Right lung (tissue), 2 donors: ENCODE measurements at regions not wholly inside any gene's neighbourhood (a gene's known extent, or its start where the extent isn't known, plus 50 kb on each side); places are given as distances from the start of the nearest gene placed in this dataset.

ENCODE experiments used
- DNase-seq, 2 donors: peaks; one replicate each; pipeline ENCODE4 v3.0.0-alpha.2; 2013

GRCh38 chr3:11089931-11090330 is 64.4 kb upstream of the HRH1 start:
- no peak for DNase-seq

- DNase-seq = no peak
Measured at GRCh38 chr3:11090551-11090950, 63.7 kb upstream of the HRH1 start.

GRCh38 chr3:11091088-11091590 is 63.2 kb upstream of the HRH1 start:
- DNase-seq = peak in 1 of 2 donors; percentile 10

GRCh38 chr3:11091791-11092190 is 62.5 kb upstream of the HRH1 start:
- DNase-seq = no peak

GRCh38 chr3:11093823-11094340 is 60.4 kb upstream of the HRH1 start:
- no peak for DNase-seq

- no peak for DNase-seq
Measured at GRCh38 chr3:11095932-11096265, 58.4 kb upstream of the HRH1 start.

GRCh38 chr3:11096266-11097139 is 57.8 kb upstream of the HRH1 start:
- no peak for DNase-seq

GRCh38 chr3:11099306-11099705 is 55.0 kb upstream of the HRH1 start:
- no peak for DNase-seq
